ENCODE measurements at regions not wholly inside any gene's neighbourhood (a gene's known extent, or its start where the extent isn't known, plus 50 kb on each side); places are given as distances from the start of the nearest gene placed in this dataset.

DNA sequence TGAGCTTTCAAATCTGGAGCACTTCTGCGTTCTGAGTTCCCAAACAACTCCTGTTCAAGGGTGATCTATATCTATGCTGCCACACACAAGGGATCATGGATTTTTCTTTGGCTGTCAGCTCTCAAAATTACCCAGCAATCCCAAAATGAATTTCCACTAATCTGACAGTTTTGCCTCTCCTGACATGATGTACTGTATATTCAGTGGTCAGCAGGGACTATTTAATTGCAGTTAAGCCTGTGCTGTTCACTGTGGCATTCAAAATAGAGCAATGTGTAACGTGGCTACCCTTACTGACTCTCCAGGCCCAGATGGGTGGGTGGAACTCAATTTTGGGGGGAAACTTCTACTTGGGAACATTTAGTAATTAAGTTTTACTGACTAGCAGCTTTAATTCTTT is 283.8 kb upstream of the TSHZ2 start:
- TF ChIP-seq, protein P1, sequence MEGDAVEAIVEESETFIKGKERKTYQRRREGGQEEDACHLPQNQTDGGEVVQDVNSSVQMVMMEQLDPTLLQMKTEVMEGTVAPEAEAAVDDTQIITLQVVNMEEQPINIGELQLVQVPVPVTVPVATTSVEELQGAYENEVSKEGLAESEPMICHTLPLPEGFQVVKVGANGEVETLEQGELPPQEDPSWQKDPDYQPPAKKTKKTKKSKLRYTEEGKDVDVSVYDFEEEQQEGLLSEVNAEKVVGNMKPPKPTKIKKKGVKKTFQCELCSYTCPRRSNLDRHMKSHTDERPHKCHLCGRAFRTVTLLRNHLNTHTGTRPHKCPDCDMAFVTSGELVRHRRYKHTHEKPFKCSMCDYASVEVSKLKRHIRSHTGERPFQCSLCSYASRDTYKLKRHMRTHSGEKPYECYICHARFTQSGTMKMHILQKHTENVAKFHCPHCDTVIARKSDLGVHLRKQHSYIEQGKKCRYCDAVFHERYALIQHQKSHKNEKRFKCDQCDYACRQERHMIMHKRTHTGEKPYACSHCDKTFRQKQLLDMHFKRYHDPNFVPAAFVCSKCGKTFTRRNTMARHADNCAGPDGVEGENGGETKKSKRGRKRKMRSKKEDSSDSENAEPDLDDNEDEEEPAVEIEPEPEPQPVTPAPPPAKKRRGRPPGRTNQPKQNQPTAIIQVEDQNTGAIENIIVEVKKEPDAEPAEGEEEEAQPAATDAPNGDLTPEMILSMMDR (IDR thresholded peaks at IDR 0.05) = no peak
- TF ChIP-seq POLR2A (IDR thresholded peaks at IDR 0.05) = no peak
- no peaks in the 10 kb centered on the region for H3K4me1 ChIP-seq

DNA sequence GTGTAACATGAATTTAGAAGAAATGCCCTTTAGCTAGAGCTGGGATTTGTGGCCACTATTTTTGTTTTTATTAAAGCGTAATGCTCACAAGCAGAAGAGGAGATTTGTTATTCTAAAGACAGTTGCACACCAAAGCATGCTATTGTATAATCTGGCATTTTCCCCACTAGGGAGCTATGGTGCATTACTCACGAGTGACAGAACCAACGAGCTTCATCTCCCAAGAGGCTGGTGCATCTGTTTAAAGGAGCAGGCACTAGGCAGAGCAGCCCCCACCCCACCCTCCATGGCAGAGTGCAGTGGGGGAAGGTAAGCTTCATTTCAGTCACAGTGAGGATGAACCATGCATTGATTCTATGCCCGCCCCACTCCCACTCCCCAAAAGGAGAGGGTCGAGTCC is 287.3 kb upstream of the TSHZ2 start:
- DNase-seq = no peak
- H3K36me3 ChIP-seq = no peaks in the 10 kb centered on the region
- no peaks in the 10 kb centered on the region for H3K27me3 ChIP-seq
- H3K4me3 ChIP-seq = no peak overlapping the region
- no peak overlapping the region for H3K27ac ChIP-seq
- H3K9me3 ChIP-seq = peaks cover 0 to 3% (median 0%) of the 10 kb centered on the region in 4 donors
- H3K4me1 ChIP-seq = no peaks in the 10 kb centered on the region
- TF ChIP-seq, protein P1 (IDR thresholded peaks at IDR 0.05) = no peak
- TF ChIP-seq POLR2A (IDR thresholded peaks at IDR 0.05) = no peak

More for the DNA sequence above, 283.8 kb upstream of the TSHZ2 start:
- Histone ChIP-seq H3K27ac (no peak overlapping the region), H3K36me3 (no peaks in the 10 kb centered on the region), H3K9me3 (no peaks in the 10 kb centered on the region), H3K4me3 (no peak overlapping the region), H3K27me3 (peaks cover 0 to under 1% of the 10 kb centered on the region in 2 donors)
- no peak for DNase-seq

- Histone ChIP-seq H3K27me3 (no peaks in the 10 kb centered on the region), H3K4me3 (no peak overlapping the region), H3K27ac (no peak overlapping the region), H3K4me1 (no peaks in the 10 kb centered on the region), H3K9me3 (peaks cover 0 to 3% (median 0%) of the 10 kb centered on the region in 4 donors), H3K36me3 (no peaks in the 10 kb centered on the region)
- TF ChIP-seq, protein P1 (IDR thresholded peaks at IDR 0.05) = no peak
- no peak for TF ChIP-seq POLR2A (IDR thresholded peaks at IDR 0.05)
- DNase-seq = no peak
Observed at GRCh38 chr20:52684176-52684575, 288.0 kb upstream of the TSHZ2 start.

- TF ChIP-seq, protein P1 (IDR thresholded peaks at IDR 0.05) = no peak
- no peak for TF ChIP-seq POLR2A (IDR thresholded peaks at IDR 0.05)
- DNase-seq = no peak
- H3K4me3 ChIP-seq = no peak overlapping the region
- no peak overlapping the region for H3K27ac ChIP-seq
- H3K36me3 ChIP-seq = no peaks in the 10 kb centered on the region
- no peaks in the 10 kb centered on the region for H3K4me1 ChIP-seq
- H3K9me3 ChIP-seq = peaks cover 0 to 3% (median 0%) of the 10 kb centered on the region in 4 donors
- H3K27me3 ChIP-seq = no peaks in the 10 kb centered on the region
Observed at GRCh38 chr20:52683761-52684160, 288.4 kb upstream of the TSHZ2 start.

- no peaks in the 10 kb centered on the region for H3K27me3 ChIP-seq
- H3K9me3 ChIP-seq = peaks cover 0 to 3% (median 0%) of the 10 kb centered on the region in 4 donors
- DNase-seq = no peak
- TF ChIP-seq, protein P1 (IDR thresholded peaks at IDR 0.05) = no peak
- no peak for TF ChIP-seq POLR2A (IDR thresholded peaks at IDR 0.05)
- H3K4me3 ChIP-seq = no peak overlapping the region
- H3K4me1 ChIP-seq = no peaks in the 10 kb centered on the region
- H3K27ac ChIP-seq = no peak overlapping the region
- no peaks in the 10 kb centered on the region for H3K36me3 ChIP-seq
Observed at GRCh38 chr20:52682237-52682636, 289.9 kb upstream of the TSHZ2 start.

GRCh38 chr20:52681288-52681687 is 290.9 kb upstream of the TSHZ2 start:
- H3K4me3 ChIP-seq = no peak overlapping the region
- H3K27ac ChIP-seq = no peak overlapping the region
- H3K4me1 ChIP-seq = no peaks in the 10 kb centered on the region
- H3K9me3 ChIP-seq = peaks cover 0 to 3% (median 0%) of the 10 kb centered on the region in 4 donors
- H3K27me3 ChIP-seq = no peaks in the 10 kb centered on the region
- H3K36me3 ChIP-seq = no peaks in the 10 kb centered on the region
- DNase-seq = no peak
- no peak for TF ChIP-seq POLR2A (IDR thresholded peaks at IDR 0.05)
- TF ChIP-seq, protein P1 (IDR thresholded peaks at IDR 0.05) = no peak

Data from Peyer's patch (tissue), 4 donors.